Upper lobe of left lung (tissue), 6 donors: ENCODE measurements at regions not wholly inside any gene's neighbourhood (a gene's known extent, or its start where the extent isn't known, plus 50 kb on each side); places are given as distances from the start of the nearest gene placed in this dataset.

Experiments
- ATAC-seq, 2 donors: fragments of 200-7000 bp; cut with Tn5 transposase; one replicate each; pipeline ENCODE4 v1.9.1; 2022; ENCODE audit warnings: mild to moderate bottlenecking in 2 of 2, moderate library complexity in 2 of 2; ENCODE audit not compliant: low FRiP score in 2 of 2
- DNase-seq, 2 donors: peaks; one replicate each; pipeline ENCODE4 v3.0.0-alpha.2; 2019 to 2020
- H3K27ac ChIP-seq, 4 donors: fragments of 200-600 bp; sonication (generic); one replicate each; pipeline ENCODE4 v1.5.1; 2016 to 2019
- H3K27me3 ChIP-seq, 4 donors: fragments of 200-600 bp; sonication (generic); one replicate each; pipeline ENCODE4 v1.5.1; 2017 to 2019
- H3K36me3 ChIP-seq, 4 donors: fragments of 200-600 bp; sonication (generic); one replicate each; pipeline ENCODE4 v1.5.1; 2016 to 2019
- H3K4me1 ChIP-seq, 4 donors: fragments of 200-600 bp; sonication (generic); one replicate each; pipeline ENCODE4 v1.5.1; 2018 to 2019
- H3K4me3 ChIP-seq, 4 donors: fragments of 200-600 bp; sonication (generic); one replicate each; pipeline ENCODE4 v1.5.1; 2017 to 2019; ENCODE audit warnings: mild to moderate bottlenecking in 2 of 4, moderate library complexity in 1 of 4
- H3K9me3 ChIP-seq, 4 donors: fragments of 200-600 bp; sonication (generic); one replicate each; pipeline ENCODE4 v1.5.1; 2018 to 2019
- CTCF ChIP-seq, 6 experiments: fragments of 450-650 bp in 4 of 6; fragments of 200-600 bp in 2 of 6; sonication (generic) in 2 of 6; IDR thresholded peaks; one replicate each; pipeline ENCODE4 v1.5.1; 2016 to 2019; ENCODE audit warnings: antibody characterized with exemption in 6 of 6
- EP300 ChIP-seq, 4 donors: sonication (generic); formaldehyde crosslinking; IDR thresholded peaks; one replicate each; pipeline ENCODE4 v1.5.1; 2017; ENCODE audit warnings: antibody characterized with exemption in 4 of 4, control low read depth in 2 of 4
- POLR2A ChIP-seq, 4 donors: fragments of 450-650 bp; IDR thresholded peaks; one replicate each; pipeline ENCODE4 v1.5.1; 2016 to 2017; ENCODE audit warnings: antibody characterized with exemption in 4 of 4, mild to moderate bottlenecking in 2 of 4
- POLR2AphosphoS5 ChIP-seq, 2 donors: sonication (generic); formaldehyde crosslinking; IDR thresholded peaks; one replicate each; pipeline ENCODE4 v1.5.1; 2017; ENCODE audit warnings: antibody characterized with exemption in 2 of 2
- WGBS, 2 donors: methylation state at CpG; one replicate each; pipeline ENCODE4 v1.1.5; 2017 to 2018; 5-methylcytosine and 5-hydroxymethylcytosine counted together
- donor health status: DM: no; HTN: no; CAD: no; lungs with moderate emphysema.
- donor health status: DM: no; HTN: yes; CAD: no; lungs with severe emphysema.

- TF ChIP-seq POLR2AphosphoS5 (IDR thresholded peaks at IDR 0.05), result no peak
- no peak for TF ChIP-seq EP300 (IDR thresholded peaks at IDR 0.05)
- no peak for TF ChIP-seq POLR2A (IDR thresholded peaks at IDR 0.05)
- TF ChIP-seq CTCF (IDR thresholded peaks at IDR 0.05), result no peak
- Histone ChIP-seq H3K9me3 (no peaks in the 10 kb centered on the region), H3K4me1 (peaks cover 0 to 5% (median 1%) of the 10 kb centered on the region in 4 donors), H3K4me3 (no peak overlapping the region), H3K27ac (no peak overlapping the region), H3K36me3 (no peaks in the 10 kb centered on the region), H3K27me3 (no peaks in the 10 kb centered on the region)
- WGBS, 2 donors, result 73 to 75% methylated on average over 1 of the region's 1 CpG
- no peak for ATAC-seq
- peak in 1 of 2 donors; percentile 24 for DNase-seq
Measured at GRCh38 chr13:33441015-33441414, 155.5 kb upstream of the STARD13 start.

GRCh38 chr13:33445024-33445423 is 159.5 kb upstream of the STARD13 start:
- Histone ChIP-seq H3K4me1 (peaks cover 0 to 7% (median 4%) of the 10 kb centered on the region in 4 donors), H3K27ac (no peak overlapping the region), H3K4me3 (no peak overlapping the region), H3K36me3 (no peaks in the 10 kb centered on the region), H3K9me3 (no peaks in the 10 kb centered on the region), H3K27me3 (no peaks in the 10 kb centered on the region)
- TF ChIP-seq EP300 (IDR thresholded peaks at IDR 0.05) (no peak), POLR2AphosphoS5 (IDR thresholded peaks at IDR 0.05) (no peak), POLR2A (IDR thresholded peaks at IDR 0.05) (no peak), CTCF (IDR thresholded peaks at IDR 0.05) (no peak)
- no peak for DNase-seq
- no peak for ATAC-seq
- 94 to 100% methylated on average over 1 of the region's 1 CpG for WGBS, 2 donors

DNA sequence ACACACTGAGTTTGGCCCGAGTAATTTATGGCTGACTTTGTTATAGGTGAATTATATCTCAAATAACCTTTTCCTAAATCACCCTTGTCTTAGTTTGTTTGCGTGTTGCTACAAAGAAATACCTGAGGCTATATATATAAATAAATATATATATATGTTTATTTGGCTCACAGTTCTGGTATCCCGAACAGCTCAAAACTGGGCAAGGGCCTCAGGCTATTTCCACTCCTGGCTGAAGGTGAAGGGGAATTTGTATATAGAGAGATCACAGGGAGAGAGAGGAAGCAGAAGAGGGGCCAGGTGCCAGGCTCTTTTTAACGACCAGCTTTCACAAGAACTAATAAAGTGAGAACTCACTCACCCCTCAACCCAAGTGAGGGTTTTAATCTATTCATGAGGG is 159.9 kb upstream of the STARD13 start:
- H3K27me3 ChIP-seq, result no peaks in the 10 kb centered on the region
- TF ChIP-seq CTCF (IDR thresholded peaks at IDR 0.05) (no peak), POLR2A (IDR thresholded peaks at IDR 0.05) (no peak), POLR2AphosphoS5 (IDR thresholded peaks at IDR 0.05) (no peak), EP300 (IDR thresholded peaks at IDR 0.05) (no peak)
- no peaks in the 10 kb centered on the region for H3K9me3 ChIP-seq
- H3K36me3 ChIP-seq, result no peaks in the 10 kb centered on the region
- H3K4me3 ChIP-seq, result no peak overlapping the region
- WGBS, 2 donors, result 72 to 85% methylated on average over 4 of the region's 4 CpGs
- H3K4me1 ChIP-seq, result peaks cover 0 to 7% (median 4%) of the 10 kb centered on the region in 4 donors
- H3K27ac ChIP-seq, result no peak overlapping the region
- DNase-seq (no peak), ATAC-seq (no peak)

- peak; percentile 47 to 82 for ATAC-seq
- Histone ChIP-seq H3K4me3 (no peak overlapping the region), H3K36me3 (no peaks in the 10 kb centered on the region), H3K27me3 (no peaks in the 10 kb centered on the region), H3K9me3 (no peaks in the 10 kb centered on the region), H3K27ac (no peak overlapping the region), H3K4me1 (peaks cover 0 to 7% (median 4%) of the 10 kb centered on the region in 4 donors)
- no peak for TF ChIP-seq CTCF (IDR thresholded peaks at IDR 0.05)
- TF ChIP-seq POLR2AphosphoS5 (IDR thresholded peaks at IDR 0.05), result no peak
- no peak for TF ChIP-seq EP300 (IDR thresholded peaks at IDR 0.05)
- no peak for TF ChIP-seq POLR2A (IDR thresholded peaks at IDR 0.05)
- 61 to 63% methylated on average over 5 of the region's 5 CpGs for WGBS, 2 donors
- DNase-seq, result peak in 1 of 2 donors; percentile 69
Measured at GRCh38 chr13:33446821-33447725, 161.5 kb upstream of the STARD13 start.
